ENCODE measurements at regions not wholly inside any gene's neighbourhood (a gene's known extent, or its start where the extent isn't known, plus 50 kb on each side); places are given as distances from the start of the nearest gene placed in this dataset.

DNA sequence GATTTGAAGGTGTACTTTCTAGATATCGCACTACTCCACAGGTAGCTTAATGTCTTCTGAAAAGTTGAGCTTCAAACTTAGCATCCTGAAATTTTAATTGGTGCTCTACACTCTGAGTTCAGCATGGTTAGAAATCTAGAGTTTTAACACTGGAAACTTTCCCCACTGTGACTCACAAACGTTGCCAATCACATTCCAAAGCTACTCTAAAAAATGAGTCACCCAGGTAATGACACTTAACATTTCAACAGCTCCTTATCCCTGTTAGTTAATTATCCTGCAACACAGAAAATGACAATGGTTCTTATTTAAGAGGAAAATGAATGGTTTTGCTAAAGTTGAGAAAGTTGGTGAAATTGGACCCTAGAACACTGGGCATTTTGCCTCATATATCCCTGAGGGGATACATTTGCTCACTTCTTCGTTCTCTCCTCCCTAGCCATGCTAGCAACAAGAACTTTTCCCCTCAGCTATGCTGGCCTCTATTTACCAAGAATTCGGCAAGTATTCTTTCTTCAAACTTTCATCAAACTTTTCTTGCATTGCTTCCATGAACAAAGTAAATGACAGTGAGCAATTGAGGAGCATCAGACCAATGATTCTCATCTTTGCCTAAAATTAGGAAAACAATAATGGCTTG lies 1024.1 kb upstream of the KLHL29 start:
- no peak overlapping the region for H3K27ac ChIP-seq
- peak; percentile 5 for DNase-seq (ENCODE audit: low spot score)
- TF ChIP-seq, protein P1, sequence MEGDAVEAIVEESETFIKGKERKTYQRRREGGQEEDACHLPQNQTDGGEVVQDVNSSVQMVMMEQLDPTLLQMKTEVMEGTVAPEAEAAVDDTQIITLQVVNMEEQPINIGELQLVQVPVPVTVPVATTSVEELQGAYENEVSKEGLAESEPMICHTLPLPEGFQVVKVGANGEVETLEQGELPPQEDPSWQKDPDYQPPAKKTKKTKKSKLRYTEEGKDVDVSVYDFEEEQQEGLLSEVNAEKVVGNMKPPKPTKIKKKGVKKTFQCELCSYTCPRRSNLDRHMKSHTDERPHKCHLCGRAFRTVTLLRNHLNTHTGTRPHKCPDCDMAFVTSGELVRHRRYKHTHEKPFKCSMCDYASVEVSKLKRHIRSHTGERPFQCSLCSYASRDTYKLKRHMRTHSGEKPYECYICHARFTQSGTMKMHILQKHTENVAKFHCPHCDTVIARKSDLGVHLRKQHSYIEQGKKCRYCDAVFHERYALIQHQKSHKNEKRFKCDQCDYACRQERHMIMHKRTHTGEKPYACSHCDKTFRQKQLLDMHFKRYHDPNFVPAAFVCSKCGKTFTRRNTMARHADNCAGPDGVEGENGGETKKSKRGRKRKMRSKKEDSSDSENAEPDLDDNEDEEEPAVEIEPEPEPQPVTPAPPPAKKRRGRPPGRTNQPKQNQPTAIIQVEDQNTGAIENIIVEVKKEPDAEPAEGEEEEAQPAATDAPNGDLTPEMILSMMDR (conservative IDR thresholded peaks at IDR 0.05; ENCODE audit: low read depth), result no peak
- CTCF ChIA-PET, result no interaction called here
- POLR2A ChIA-PET (ENCODE audit: low non-redundant PET), result no interaction called here

DNA sequence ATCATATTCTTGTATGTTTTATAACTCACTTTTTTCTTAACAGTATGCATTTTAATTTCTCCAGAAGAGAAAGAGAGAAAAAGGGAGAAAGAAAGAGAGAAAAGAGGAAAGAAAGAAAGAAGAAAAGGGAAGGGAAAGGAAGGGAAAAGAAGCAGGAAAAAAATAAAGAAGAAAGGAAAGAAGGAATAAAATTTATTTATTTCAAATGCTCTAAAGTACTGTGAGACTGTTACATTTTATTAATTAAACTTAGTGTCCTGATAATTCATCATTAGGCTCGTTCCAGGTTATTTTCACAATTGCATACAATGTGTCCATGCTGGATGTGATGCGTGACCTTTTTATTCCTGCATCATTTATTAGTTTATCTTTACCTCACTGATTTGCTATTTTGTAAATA lies 1023.4 kb upstream of the KLHL29 start:
- TF ChIP-seq, protein P1 (conservative IDR thresholded peaks at IDR 0.05; ENCODE audit: low read depth), result no peak
- no peak overlapping the region for H3K27ac ChIP-seq
- ChIA-PET CTCF (no interaction called here), POLR2A (ENCODE audit: low non-redundant PET) (no interaction called here)
- DNase-seq (ENCODE audit: low spot score), result no peak

DNA sequence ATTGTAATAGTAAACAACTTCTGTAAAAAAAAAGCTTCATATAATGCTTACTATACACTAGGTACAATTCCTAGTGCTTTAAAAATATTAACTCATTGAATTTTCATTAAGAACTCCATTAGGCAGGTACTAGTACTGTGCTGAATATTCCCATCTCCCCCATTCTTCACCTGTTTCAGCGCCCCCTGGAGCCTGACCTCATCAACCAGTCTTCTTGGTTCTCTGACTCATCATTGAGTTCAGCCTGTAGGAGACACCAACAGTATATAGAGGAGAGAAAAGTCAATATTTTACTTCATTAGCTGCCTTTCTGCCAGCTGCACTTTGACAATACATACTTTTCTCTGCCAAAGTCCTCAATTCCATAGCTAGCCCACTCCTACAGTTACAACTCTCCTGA lies 1009.9 kb upstream of the KLHL29 start:
- no peak overlapping the region for H3K27ac ChIP-seq
- DNase-seq (ENCODE audit: low spot score), result no peak
- TF ChIP-seq, protein P1 (conservative IDR thresholded peaks at IDR 0.05; ENCODE audit: low read depth), result no peak
- POLR2A ChIA-PET (ENCODE audit: low non-redundant PET), result no interaction called here
- CTCF ChIA-PET, result no interaction called here

DNA sequence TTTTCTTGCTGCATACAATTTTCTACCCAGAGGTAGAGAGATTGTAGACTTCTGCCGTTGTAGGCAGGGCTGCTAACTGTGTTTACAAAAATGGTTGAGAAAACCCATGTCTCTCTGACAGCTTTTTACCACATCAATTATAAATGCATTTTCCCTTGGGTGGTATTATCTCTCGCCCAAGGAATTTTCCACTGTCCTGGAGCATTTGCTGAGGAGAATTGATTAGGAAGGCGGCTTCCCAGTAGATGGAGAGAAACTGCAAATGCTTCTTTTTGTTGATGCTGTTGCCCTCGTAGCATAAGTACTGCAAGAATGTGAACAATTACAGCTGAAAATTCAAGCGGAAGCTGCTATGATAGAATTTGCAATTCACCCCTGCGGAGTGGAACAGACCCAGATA lies 1007.7 kb upstream of the KLHL29 start:
- TF ChIP-seq, protein P1 (conservative IDR thresholded peaks at IDR 0.05; ENCODE audit: low read depth), result no peak
- H3K27ac ChIP-seq, result no peak overlapping the region
- DNase-seq (ENCODE audit: low spot score), result no peak
- ChIA-PET CTCF (interaction anchor here (0.6 kb wide), 1 partner anchor 9 kb away, joined by 3 read pairs; no protein-coding TSS in a partner anchor), POLR2A (ENCODE audit: low non-redundant PET) (no interaction called here)

DNA sequence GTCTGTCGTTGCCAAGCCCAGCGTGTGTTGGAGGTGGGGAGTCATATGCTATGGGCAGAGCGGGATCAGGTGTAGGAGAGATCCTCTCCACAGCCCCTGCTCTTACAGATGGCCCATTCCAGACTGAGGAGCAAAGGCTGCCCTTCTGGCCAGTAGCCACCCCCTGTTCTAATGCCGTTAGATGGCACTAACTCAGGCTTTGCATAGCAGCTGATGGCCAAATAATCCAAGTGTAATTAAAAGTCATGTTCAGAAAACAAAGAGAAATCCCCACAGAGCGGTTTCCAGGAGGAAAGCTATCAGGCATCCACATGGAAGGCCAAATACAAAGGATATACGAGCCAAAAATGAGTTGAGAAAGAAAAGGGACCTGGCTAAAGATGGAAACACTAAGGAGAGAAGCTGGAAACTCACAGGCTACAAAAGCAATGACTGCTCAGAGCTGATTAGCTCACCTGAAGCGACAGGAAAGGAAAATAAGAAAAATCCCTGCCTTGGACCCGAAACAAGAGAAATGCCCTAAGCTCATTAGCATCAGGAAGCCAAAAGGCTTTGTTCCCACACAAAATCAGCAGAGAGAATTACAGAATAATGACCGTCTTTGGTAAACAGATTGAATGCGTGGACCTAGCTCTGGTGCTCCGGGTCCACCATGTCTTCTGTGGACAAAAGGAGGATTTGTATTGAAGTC lies 1002.4 kb upstream of the KLHL29 start:
- POLR2A ChIA-PET (ENCODE audit: low non-redundant PET), result no interaction called here
- DNase-seq (ENCODE audit: low spot score), result no peak
- TF ChIP-seq, protein P1 (conservative IDR thresholded peaks at IDR 0.05; ENCODE audit: low read depth), result no peak
- H3K27ac ChIP-seq, result no peak overlapping the region
- CTCF ChIA-PET, result interaction anchor here (0.6 kb wide), 1 partner anchor 31 kb away, joined by 3 read pairs; no protein-coding TSS in a partner anchor

DNA sequence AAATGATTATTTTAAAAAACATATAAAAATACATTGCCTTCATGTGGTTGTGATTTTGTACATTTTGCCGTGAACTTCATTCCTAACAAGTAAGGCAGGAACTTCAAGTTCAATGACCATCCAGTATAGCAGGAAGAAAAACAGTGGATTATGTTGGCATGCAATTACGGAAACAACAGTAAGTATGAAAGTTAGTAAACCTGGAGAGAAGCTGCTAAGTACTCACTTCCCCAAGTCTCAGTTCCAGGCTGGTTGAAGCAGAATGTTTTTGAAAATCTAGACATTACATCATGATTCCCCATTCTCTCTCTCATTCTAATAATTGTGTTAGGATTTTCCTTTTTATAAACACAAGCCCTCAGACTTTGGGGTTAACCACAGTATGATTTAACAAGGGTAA lies 987.1 kb upstream of the KLHL29 start:
- TF ChIP-seq, protein P1 (conservative IDR thresholded peaks at IDR 0.05; ENCODE audit: low read depth), result no peak
- ChIA-PET POLR2A (ENCODE audit: low non-redundant PET) (no interaction called here), CTCF (no interaction called here)
- no peak overlapping the region for H3K27ac ChIP-seq
- no peak for DNase-seq (ENCODE audit: low spot score)
